RWPE2 (cell line): ENCODE measurements at regions not wholly inside any gene's neighbourhood (a gene's known extent, or its start where the extent isn't known, plus 50 kb on each side); places are given as distances from the start of the nearest gene placed in this dataset.

Experiments
- ATAC-seq: fragments of 200-7000 bp; cut with Tn5 transposase; 3 replicates; pipeline ENCODE4 v1.9.1; 2021; ENCODE audit warnings: low read depth
- DNase-seq: peaks from one replicate; pipeline ENCODE4 v3.0.0-alpha.2; 2020; ENCODE audit warnings: low spot score
- H3K27ac ChIP-seq: fragments of 450-650 bp; 2 replicates; pipeline ENCODE4 v1.5.1; 2017; ENCODE audit warnings: mild to moderate bottlenecking; ENCODE audit not compliant: poor library complexity, severe bottlenecking
- H3K27me3 ChIP-seq: fragments of 250-450 bp; sonication (Bioruptor Pico); 2 replicates; pipeline ENCODE4 v1.5.1; 2021; ENCODE audit warnings: mild to moderate bottlenecking, moderate library complexity; ENCODE audit not compliant: insufficient read depth, poor library complexity, severe bottlenecking
- H3K36me3 ChIP-seq: fragments of 250-450 bp; sonication (Bioruptor Pico); 2 replicates; pipeline ENCODE4 v1.5.1; 2020; ENCODE audit warnings: low read depth, mild to moderate bottlenecking, moderate library complexity
- H3K4me1 ChIP-seq: fragments of 250-450 bp; sonication (Bioruptor Pico); 2 replicates; pipeline ENCODE4 v1.5.1; 2021; ENCODE audit warnings: mild to moderate bottlenecking, moderate library complexity; ENCODE audit not compliant: insufficient read depth, poor library complexity, severe bottlenecking
- H3K4me3 ChIP-seq: fragments of 250-450 bp; sonication (Bioruptor Pico); 2 replicates; pipeline ENCODE4 v1.5.1; 2021; ENCODE audit warnings: mild to moderate bottlenecking, moderate library complexity; ENCODE audit not compliant: severe bottlenecking
- H3K9me3 ChIP-seq: fragments of 250-450 bp; sonication (Bioruptor Pico); 2 replicates; pipeline ENCODE4 v1.5.1; 2021; ENCODE audit warnings: mild to moderate bottlenecking, moderate library complexity; ENCODE audit not compliant: severe bottlenecking
- TF ChIP-seq, protein P1 (sequence below): fragments of 450-650 bp; IDR thresholded peaks from one replicate; pipeline ENCODE4 v1.5.1; 2017; ENCODE audit warnings: mild to moderate bottlenecking, moderate library complexity; ENCODE audit not compliant: poor library complexity, severe bottlenecking

GRCh38 chr7:69272101-69272500 is 326.2 kb upstream of the AUTS2 start:
- H3K4me3 ChIP-seq, result no peak overlapping the region
- DNase-seq, result no peak
- no peak for ATAC-seq
- TF ChIP-seq, protein P1, sequence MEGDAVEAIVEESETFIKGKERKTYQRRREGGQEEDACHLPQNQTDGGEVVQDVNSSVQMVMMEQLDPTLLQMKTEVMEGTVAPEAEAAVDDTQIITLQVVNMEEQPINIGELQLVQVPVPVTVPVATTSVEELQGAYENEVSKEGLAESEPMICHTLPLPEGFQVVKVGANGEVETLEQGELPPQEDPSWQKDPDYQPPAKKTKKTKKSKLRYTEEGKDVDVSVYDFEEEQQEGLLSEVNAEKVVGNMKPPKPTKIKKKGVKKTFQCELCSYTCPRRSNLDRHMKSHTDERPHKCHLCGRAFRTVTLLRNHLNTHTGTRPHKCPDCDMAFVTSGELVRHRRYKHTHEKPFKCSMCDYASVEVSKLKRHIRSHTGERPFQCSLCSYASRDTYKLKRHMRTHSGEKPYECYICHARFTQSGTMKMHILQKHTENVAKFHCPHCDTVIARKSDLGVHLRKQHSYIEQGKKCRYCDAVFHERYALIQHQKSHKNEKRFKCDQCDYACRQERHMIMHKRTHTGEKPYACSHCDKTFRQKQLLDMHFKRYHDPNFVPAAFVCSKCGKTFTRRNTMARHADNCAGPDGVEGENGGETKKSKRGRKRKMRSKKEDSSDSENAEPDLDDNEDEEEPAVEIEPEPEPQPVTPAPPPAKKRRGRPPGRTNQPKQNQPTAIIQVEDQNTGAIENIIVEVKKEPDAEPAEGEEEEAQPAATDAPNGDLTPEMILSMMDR, result no peak
- H3K27me3 ChIP-seq, result no peaks in the 10 kb centered on the region
- H3K9me3 ChIP-seq, result no peaks in the 10 kb centered on the region
- no peak overlapping the region for H3K27ac ChIP-seq
- H3K4me1 ChIP-seq, result no peaks in the 10 kb centered on the region
- no peaks in the 10 kb centered on the region for H3K36me3 ChIP-seq

DNA sequence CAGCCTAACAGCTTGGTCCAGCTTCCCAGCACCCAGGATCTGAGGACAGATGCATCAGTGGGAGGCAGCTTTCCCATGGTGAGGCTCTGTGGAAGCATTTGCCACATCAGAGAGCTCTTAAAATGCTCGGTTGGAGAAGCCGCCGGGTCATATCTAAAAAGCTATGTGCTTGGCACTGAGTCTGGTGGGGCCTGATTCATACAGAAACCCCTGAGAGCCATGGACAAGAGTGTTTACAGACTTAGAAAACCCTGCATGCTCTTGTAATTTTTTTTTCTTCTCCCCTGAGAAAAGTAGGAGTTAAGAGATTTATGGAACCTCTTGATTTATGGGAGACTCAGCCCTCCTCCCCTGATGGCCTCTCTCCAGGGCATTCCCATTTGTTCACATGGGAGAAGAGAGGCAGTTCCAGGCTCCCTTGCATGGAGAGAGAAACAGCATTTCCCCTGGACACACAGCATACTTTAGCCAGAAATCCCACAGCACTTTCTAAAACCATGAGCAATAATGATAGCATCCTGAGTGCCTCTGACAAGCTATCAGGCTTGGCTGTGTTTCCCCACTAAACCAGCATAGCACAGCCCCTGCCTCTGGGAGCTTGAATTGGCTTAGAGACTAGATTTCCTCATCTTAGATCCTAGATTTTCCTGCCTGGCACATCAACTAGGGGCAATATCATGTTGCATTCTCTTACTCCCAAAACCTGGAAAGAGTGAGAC is 322.1 kb upstream of the AUTS2 start:
- Histone ChIP-seq H3K4me3 (no peak overlapping the region), H3K27me3 (no peaks in the 10 kb centered on the region), H3K4me1 (no peaks in the 10 kb centered on the region), H3K9me3 (peaks cover 2% of the 10 kb centered on the region), H3K27ac (no peak overlapping the region), H3K36me3 (no peaks in the 10 kb centered on the region)
- no peak for DNase-seq
- no peak for ATAC-seq
- TF ChIP-seq, protein P1, result no peak

- no peak for DNase-seq
- Histone ChIP-seq H3K4me3 (no peak overlapping the region), H3K27me3 (no peaks in the 10 kb centered on the region), H3K9me3 (peaks cover 2% of the 10 kb centered on the region), H3K36me3 (no peaks in the 10 kb centered on the region), H3K27ac (no peak overlapping the region), H3K4me1 (no peaks in the 10 kb centered on the region)
- ATAC-seq, result no peak
- TF ChIP-seq, protein P1, result no peak
These were observed 320.9 kb upstream of the AUTS2 start for GRCh38 chr7:69277366-69277765.

- Histone ChIP-seq H3K4me1 (no peaks in the 10 kb centered on the region), H3K9me3 (peaks cover 2% of the 10 kb centered on the region), H3K4me3 (no peak overlapping the region), H3K36me3 (no peaks in the 10 kb centered on the region), H3K27me3 (no peaks in the 10 kb centered on the region), H3K27ac (no peak overlapping the region)
- ATAC-seq (no peak), DNase-seq (no peak)
- TF ChIP-seq, protein P1, result no peak
These were observed 315.3 kb upstream of the AUTS2 start for GRCh38 chr7:69282946-69283345.

- no peaks in the 10 kb centered on the region for H3K27me3 ChIP-seq
- no peak for DNase-seq
- no peak overlapping the region for H3K4me3 ChIP-seq
- H3K9me3 ChIP-seq, result no peaks in the 10 kb centered on the region
- no peaks in the 10 kb centered on the region for H3K4me1 ChIP-seq
- no peaks in the 10 kb centered on the region for H3K36me3 ChIP-seq
- no peak overlapping the region for H3K27ac ChIP-seq
- ATAC-seq, result no peak
- TF ChIP-seq, protein P1, result no peak
These were observed 314.9 kb upstream of the AUTS2 start for GRCh38 chr7:69283421-69283820.
